ENCODE measurements at regions not wholly inside any gene's neighbourhood (a gene's known extent, or its start where the extent isn't known, plus 50 kb on each side); places are given as distances from the start of the nearest gene placed in this dataset.

- no peak for TF ChIP-seq CTCF (IDR thresholded peaks at IDR 0.05)
- no peak for TF ChIP-seq POLR2A (IDR thresholded peaks at IDR 0.05)
These were observed 61.6 kb upstream of the OR4E1 start for GRCh38 chr14:21735200-21735599.
